Activated T-cell treated with anti-CD3 and anti-CD28 coated beads for 24 hours (primary cell): ENCODE measurements at regions not wholly inside any gene's neighbourhood (a gene's known extent, or its start where the extent isn't known, plus 50 kb on each side); places are given as distances from the start of the nearest gene placed in this dataset.

Experiments used
- DNase-seq: peaks from one replicate; pipeline ENCODE4 v3.0.0-alpha.2; 2020; ENCODE audit warnings: low read depth

DNA sequence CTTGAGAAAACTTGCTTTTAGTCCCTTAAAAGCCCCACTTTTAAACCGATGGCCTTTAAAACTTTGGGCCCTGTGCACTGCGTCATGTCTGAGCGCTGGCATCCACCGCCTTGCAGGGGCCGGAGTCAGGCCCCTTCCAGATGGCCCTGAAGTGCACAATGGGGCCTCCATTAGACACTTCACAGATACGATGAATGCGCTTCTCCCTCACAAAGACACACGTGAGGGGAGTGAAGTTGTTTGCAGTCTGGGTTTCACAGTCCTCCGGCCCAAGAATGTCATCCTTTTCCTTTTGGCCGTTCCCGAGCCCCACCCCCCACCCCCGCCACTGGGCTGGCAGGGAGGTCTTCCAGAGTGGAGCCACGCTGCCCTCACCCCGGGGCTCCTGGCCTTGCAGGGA is 415.1 kb upstream of the SALL3 start:
- no peak for DNase-seq

DNA sequence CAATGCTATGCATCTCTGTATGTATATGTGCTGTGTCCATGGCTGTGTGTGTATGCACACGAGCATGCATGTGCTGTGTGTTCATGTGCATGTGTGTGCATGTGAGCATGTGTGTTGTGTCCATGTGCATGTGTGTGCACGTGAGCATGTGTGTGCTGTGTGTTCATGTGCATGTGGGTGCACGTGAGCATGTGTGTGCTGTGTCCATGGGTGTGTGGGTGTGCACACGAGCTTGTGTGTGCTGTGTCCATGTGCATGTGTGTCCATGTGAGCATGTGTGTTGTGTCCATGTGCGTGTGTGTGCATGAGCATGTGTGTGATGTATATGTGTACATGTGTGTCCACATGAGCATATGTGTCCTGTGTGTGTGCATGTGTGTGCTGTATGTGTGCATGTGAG is 414.4 kb upstream of the SALL3 start:
- no peak for DNase-seq

- DNase-seq: no peak
These were observed 413.6 kb upstream of the SALL3 start for GRCh38 chr18:78566065-78566464.

GRCh38 chr18:78566720-78567119 is 412.9 kb upstream of the SALL3 start:
- no peak for DNase-seq

- no peak for DNase-seq
These were observed 408.4 kb upstream of the SALL3 start for GRCh38 chr18:78571063-78571785.

DNA sequence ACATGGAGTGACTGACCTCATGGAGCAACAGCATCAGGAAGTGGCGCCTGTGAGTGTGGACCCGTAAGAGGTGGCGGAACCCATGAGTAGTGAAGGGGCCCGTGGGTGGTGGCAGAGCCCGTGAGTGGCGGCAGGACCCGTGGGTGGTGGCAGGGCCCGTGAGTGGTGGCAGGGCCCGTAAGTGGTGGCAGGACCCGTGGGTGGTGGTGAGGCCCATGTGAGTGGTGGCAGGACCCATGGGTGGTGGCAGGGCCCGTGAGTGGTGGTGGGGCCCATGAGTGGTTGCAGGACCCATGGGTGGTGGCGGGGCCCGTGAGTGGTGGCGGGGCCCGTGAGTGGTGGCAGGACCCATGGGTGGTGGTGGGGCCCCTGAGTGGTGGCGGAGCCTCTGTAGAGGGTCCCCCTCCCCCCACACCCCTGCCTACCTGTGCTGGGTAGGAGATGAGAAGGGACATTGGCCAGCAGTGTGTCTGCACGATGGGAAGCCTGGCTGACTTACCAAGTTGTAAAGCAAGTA is 407.7 kb upstream of the SALL3 start:
- no peak for DNase-seq

DNA sequence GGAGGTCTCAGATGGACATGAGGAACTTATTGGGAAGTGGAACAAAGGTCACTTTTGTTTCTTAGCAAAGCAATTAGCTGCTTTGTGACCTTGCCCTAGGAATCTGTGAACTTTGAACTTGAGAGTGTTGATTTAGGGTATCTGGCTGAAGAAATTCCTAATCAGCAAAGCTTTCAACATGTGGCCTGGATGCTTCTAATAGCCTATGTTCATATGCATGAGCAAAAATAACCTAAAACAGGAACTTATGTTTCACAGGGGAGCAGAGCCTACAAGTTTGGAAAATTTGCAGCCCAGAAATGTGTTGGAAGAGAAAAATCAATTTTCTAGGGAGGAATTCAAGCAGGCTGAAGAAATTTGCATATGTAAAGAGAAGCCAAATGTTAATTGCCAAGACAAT is 405.8 kb upstream of the SALL3 start:
- DNase-seq: no peak

- DNase-seq: no peak
These were observed 402.7 kb upstream of the SALL3 start for GRCh38 chr18:78576967-78577366.

DNA sequence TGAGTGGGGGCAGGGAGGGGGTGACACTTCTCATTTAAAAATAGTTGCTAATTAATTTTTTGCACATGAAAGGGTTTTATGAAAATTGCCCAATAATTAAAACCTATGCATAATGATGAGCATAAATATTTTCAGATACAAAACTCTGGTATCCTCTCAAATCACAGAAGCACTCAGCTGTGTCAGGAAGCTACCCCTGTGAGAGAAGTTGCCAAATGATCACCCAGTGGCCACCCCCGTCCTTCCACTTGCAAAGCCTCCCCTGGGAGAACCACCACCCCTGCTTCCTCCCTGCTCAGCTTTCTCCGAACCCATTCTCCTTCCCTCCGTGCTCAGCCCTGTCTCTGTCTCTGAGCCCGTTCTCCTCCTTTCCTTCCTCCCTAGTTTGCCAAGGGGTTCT is 400.2 kb upstream of the SALL3 start:
- DNase-seq: no peak

DNA sequence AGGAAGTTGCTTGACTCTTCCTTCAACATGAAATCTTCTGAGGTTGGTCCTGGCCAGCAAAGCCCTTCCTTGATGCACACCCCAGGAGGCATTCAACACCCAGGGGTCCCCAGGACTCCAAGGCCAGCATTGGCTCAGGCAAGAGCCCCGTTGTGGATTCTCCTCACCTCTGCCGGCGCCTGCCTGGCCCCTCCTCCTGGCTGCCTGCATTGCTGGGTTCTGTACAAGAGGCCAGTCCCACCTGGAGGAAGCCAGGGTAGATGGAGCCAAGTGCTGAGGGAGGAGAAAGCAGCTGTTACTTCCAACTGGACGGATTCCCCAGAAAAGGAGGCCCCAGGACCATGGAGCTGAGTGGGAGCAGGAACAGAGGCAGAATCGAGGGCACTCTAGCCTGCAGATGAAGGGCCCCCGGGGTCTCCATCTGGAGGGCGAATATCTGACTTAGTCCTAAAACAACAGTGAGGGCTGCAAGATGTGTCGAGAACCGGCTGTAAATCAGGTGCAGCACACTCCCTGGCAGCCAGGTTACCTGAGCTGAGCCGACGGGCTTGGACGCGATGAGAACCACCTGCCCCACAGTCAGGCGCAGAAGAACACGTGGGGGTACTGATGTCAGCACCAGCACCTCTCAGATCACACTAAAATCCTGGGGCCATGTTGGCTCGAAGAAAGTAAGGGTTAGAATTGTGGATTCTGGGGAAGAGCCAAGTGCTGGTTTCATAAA is 399.6 kb upstream of the SALL3 start:
- DNase-seq: no peak

DNA sequence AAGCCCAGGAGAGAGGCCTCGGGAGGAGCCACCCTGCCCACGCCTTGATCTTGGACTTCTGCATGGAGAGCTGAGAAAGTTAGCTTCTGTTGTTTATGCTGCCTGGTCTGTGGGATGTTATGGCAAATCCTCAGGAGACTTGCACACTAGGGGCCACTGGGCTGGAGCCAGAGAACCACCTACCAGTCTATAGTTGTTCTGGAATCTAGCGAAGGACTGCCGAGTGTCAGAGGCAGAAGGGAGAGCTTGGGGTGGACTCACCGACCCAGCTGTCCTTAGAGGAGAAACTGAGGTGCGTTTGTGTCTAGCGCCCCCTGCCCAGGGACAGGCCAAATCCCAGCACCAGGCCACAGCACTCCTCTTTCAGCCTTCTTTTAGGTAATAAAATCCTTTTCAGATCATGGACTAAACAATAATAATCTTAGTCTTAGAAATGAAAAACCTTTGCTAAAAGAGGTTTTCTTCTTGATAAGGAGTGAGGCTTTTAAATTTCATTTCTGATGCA is 398.7 kb upstream of the SALL3 start:
- DNase-seq: no peak

DNA sequence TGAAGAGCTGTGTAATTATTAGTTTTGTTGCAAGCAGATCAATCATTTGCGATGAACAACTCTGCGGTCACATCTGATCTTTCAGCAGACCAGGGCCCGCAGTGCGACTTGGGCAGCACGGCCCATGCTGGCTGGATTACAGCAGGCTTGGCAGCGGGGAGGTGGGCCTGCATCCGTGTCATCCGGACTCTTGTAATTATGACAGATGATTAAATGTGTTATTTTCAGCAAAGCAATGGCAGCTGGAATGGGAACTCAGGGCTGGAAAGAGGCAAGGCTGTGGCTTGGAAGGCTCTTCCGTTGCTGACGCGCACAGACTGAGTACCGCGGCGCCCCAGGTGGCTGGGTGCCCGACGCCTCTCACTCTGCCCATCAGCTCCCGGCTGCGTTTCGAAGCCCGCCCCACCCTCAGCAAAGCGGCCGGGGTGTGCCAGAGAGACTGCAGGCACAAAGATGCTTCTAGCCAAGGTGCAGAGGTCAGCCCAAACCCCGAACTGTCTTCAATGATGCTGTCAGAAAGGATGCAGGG is 397.4 kb upstream of the SALL3 start:
- no peak for DNase-seq

DNA sequence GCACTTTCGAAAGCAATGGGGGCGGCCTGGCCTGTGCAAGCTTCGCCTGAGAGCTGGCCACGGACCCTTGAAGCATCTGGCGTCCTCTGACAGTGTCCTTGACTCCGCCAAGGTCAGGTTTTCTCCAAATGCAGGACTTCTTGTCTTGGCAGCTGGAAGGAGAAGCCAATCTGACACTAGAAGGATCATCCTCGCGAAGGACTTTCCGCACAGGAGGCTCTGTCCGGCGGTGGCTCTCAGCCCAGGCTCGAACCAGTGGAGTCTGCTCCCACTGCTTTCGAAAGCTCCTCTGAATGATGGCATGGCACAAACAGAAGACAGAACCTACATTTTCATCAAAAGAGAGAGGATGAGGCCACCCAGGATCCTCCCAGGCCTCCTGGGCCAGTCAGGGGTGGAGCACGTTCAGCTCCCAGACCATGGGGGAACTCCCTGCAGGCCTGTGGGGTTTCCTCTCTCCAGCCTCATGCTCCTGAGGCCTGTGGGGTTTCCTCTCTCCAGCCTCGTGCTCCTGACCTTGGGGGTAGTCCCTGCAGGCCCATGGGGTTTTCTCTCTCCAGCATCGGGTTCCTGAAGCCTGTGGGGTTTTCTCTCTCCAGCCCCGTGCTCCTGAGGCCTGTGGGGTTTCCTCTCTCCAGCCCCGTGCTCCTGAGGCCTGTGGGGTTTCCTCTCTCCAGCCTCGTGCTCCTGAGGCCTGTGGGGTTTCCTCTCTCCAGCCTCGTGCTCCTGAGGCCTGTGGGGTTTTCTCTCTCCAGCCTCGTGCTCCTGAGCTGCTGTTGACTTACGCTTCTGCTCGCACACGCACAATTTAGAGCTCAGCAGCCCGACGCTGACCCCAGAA is 396.5 kb upstream of the SALL3 start:
- DNase-seq: no peak

DNA sequence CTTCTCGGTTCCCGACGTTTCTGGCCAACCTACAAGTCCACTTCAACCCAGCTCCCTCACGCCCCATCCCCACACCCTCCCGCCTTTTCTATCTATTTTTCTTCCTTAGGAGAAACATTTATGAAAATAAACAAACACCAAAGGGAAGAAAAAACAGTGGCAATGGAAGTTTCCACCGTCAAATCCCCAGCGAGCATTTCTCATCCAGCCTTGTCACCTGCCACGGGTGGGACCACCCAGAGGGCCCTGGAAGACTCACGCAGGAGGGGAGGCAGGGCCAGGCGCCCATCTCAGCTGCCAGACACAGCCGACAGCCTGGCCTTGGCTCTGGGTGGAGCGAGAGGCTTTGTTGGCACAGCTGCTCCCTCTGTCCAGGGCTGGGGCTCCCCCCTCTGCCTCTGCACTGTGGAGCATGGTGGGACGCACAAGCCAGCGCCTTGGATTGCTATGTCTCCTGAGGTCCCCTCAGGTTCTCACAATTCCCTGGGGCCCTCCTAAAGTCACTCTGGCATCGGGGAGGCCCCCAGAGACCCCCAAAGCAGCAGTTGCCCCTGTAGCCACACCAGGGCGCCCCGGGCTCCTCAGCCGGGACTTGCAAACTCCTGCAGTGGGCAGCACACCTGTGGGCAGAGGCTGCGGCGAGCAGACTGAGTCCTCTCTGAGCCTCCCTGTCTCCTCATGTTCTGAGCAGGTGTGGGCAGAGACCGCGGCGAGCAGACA is 395.7 kb upstream of the SALL3 start:
- DNase-seq: no peak

GRCh38 chr18:78584459-78585022 is 395.1 kb upstream of the SALL3 start:
- no peak for DNase-seq

DNA sequence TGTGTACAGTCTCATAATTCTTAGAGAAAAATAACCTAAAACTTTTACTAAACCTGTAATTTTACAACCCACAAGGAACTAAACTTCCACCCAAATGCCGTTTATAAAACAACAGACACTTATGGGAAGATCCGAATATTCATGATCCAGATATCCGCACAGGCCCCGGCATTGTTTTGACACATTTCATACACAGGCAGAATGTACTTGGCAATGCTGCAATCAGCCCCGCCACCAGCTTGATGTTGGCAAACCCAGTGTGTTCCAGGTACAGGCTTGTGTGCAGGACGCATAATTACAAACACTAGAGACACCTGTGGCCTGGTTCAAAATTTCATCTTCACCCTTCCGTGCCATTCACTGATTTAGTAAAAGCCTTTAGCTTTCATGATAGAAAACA is 393.0 kb upstream of the SALL3 start:
- no peak for DNase-seq

DNA sequence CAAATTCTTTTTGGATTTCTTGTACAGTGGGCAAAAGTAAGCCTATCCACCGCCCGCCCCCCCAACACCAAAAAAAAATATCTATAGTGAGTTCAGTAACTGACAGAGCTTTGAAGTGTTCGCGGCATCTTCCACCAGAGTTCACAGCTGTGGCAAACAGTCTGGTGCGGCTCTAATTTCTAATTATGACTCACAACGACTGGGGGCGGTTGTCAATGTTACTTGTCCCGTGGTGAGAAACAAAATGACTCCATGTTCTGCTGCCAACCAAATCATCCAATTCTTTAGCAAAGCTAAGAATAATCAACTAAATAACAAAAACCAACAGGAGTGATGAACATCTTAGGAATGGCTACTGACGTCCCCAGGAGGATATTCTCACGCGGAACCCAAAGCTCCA is 392.5 kb upstream of the SALL3 start:
- no peak for DNase-seq

DNA sequence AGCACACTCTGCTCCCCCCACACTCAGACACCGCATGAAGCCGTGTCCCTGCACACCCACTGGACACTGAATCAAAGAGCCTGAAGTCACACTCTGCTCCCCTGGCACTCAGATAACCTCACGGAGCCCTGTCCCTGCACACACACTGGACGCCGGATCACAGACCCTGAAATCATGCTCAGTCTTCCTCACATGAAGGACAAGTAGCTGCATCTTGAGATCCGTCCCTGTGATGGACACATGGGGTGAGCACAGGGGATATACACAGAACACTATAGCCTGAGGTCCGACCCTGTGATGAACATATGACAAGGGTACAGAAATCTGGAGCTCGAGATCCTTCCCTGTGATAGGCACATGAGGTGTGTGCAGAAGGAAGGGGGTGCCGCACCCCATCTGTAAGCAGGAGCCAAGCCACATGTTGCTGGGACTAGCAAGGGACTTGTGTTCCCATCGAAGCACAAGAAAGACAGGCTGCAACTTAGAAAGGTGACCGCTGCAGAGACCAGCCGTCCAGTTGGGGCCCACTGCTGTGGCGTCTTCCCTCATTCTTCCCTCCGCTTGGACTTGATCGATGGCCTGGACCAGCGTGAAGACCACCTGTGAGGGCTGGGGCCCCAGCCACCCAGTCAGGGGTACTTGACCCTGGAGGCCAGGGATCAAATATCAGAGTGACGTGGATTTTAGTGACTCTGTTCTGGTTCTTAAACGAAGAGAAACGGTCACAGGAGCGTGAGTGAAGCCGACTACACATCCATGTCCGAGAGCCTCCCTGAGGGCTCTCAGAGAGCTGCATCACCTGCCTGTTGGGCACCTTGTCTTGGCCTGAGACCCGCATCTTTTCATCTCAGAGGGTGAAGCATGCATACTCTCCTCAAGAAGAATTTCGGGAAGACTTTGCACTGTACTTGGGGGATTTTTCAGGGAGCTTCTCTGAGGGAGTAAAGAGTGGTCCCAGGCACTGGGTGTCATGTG is 391.7 kb upstream of the SALL3 start:
- DNase-seq: no peak

DNA sequence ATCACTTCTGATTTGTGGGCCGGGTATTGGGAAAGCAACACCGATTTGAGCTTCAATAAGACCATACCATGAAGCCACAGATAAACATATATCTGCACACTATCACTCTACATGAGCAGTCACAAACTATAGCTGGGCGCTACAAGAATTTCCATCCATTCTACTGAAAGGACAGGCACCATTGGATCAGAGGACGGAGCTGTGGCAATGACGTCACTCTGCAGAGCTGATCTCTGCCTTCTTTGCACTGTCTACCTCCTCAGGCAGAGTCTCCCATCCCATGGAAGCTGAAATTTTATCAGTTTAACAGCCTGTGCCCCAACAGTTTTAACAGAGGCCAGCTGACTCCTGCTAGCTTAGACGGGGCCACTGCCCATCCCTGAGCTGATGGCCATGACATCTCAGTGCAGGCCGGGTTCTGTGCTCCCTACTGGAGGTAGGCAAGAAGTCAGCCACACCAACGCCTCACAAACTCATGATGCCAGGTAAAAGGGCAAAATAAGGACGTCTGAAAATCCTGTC is 389.6 kb upstream of the SALL3 start:
- DNase-seq: no peak

DNA sequence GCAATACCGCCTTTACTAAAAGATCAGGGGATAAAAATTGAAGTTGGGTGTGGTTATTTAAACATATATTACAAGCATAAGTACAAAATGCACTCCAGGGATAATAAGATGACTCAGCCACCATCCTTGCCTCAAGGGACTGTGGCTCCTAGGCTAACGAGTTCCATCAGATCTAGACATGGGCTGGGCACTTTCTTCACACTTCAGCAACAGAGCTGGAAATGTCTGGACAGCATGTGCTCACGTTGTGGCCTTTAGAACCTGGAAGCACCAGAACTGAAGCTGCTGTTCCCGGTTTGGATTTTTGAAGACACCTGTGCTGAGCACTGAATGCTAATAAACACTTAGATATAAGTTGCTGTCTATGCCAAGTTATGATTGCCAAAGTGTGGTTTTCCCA is 384.2 kb upstream of the SALL3 start:
- no peak for DNase-seq
